Subcutaneous abdominal adipose tissue (tissue), 5 donors: ENCODE measurements at regions not wholly inside any gene's neighbourhood (a gene's known extent, or its start where the extent isn't known, plus 50 kb on each side); places are given as distances from the start of the nearest gene placed in this dataset.

Experiments
- H3K27ac ChIP-seq: one replicate; pipeline ENCODE4 v1.7.0; 2013; ENCODE audit warnings: low read depth, mild to moderate bottlenecking, inconsistent platforms, low read length, moderate library complexity
- H3K27me3 ChIP-seq, 5 donors: one replicate each; pipeline ENCODE4 v1.7.0; 2013; ENCODE audit warnings: low read length in 5 of 5, inconsistent platforms in 1 of 5; ENCODE audit not compliant: control insufficient read depth in 5 of 5, insufficient read depth in 4 of 5
- H3K36me3 ChIP-seq, 5 donors: one replicate each; pipeline ENCODE4 v1.7.0; 2013; ENCODE audit warnings: low read length in 5 of 5; ENCODE audit not compliant: control insufficient read depth in 5 of 5, insufficient read depth in 5 of 5
- H3K4me1 ChIP-seq, 5 donors: one replicate each; pipeline ENCODE4 v1.7.0; 2013; ENCODE audit warnings: low read length in 5 of 5, mild to moderate bottlenecking in 3 of 5, moderate library complexity in 1 of 5; ENCODE audit not compliant: control insufficient read depth in 5 of 5, insufficient read depth in 5 of 5
- H3K4me3 ChIP-seq, 5 donors: one replicate each; pipeline ENCODE4 v1.7.0; 2013; ENCODE audit warnings: low read length in 5 of 5, low read depth in 1 of 5
- H3K9ac ChIP-seq, 5 donors: one replicate each; pipeline ENCODE4 v1.7.0; 2013; ENCODE audit warnings: low read length in 5 of 5, mild to moderate bottlenecking in 4 of 5, moderate library complexity in 3 of 5
- H3K9me3 ChIP-seq, 5 donors: one replicate each; pipeline ENCODE4 v1.7.0; 2013; ENCODE audit warnings: low read length in 5 of 5; ENCODE audit not compliant: control insufficient read depth in 5 of 5
- donor health status: healthy.
- donor health status: healthy.
- donor health status: healthy.
- donor health status: healthy.
- donor health status: healthy.

- Histone ChIP-seq H3K36me3 (no peaks in the 10 kb centered on the region), H3K27ac (no peak overlapping the region), H3K9ac (no peak overlapping the region), H3K4me1 (no peaks in the 10 kb centered on the region), H3K9me3 (no peaks in the 10 kb centered on the region), H3K27me3 (no peaks in the 10 kb centered on the region), H3K4me3 (no peak overlapping the region)
Observed at GRCh38 chr7:115721293-115722217, 309.0 kb downstream of the TFEC start.

GRCh38 chr7:115719963-115720362 lies 310.6 kb downstream of the TFEC start:
- no peaks in the 10 kb centered on the region for H3K27me3 ChIP-seq
- no peak overlapping the region for H3K27ac ChIP-seq
- no peaks in the 10 kb centered on the region for H3K9me3 ChIP-seq
- H3K4me3 ChIP-seq: no peak overlapping the region
- H3K4me1 ChIP-seq: no peaks in the 10 kb centered on the region
- H3K36me3 ChIP-seq: no peaks in the 10 kb centered on the region
- H3K9ac ChIP-seq: no peak overlapping the region

- Histone ChIP-seq H3K27ac (no peak overlapping the region), H3K4me3 (no peak overlapping the region), H3K9ac (no peak overlapping the region), H3K27me3 (no peaks in the 10 kb centered on the region), H3K36me3 (no peaks in the 10 kb centered on the region), H3K9me3 (no peaks in the 10 kb centered on the region), H3K4me1 (no peaks in the 10 kb centered on the region)
Observed at GRCh38 chr7:115709664-115710063, 320.9 kb downstream of the TFEC start.

GRCh38 chr7:115708013-115708341 lies 322.6 kb downstream of the TFEC start:
- H3K9ac ChIP-seq: no peak overlapping the region
- H3K4me3 ChIP-seq: no peak overlapping the region
- no peaks in the 10 kb centered on the region for H3K4me1 ChIP-seq
- H3K36me3 ChIP-seq: no peaks in the 10 kb centered on the region
- H3K27ac ChIP-seq: no peak overlapping the region
- no peaks in the 10 kb centered on the region for H3K9me3 ChIP-seq
- no peaks in the 10 kb centered on the region for H3K27me3 ChIP-seq

- Histone ChIP-seq H3K27ac (no peak overlapping the region), H3K4me3 (no peak overlapping the region)
Observed at GRCh38 chr7:115707258-115708012, 323.1 kb downstream of the TFEC start.

GRCh38 chr7:115704884-115705283 lies 325.7 kb downstream of the TFEC start:
- H3K4me1 ChIP-seq: no peaks in the 10 kb centered on the region
- H3K36me3 ChIP-seq: no peaks in the 10 kb centered on the region
- H3K27ac ChIP-seq: no peak overlapping the region
- no peak overlapping the region for H3K9ac ChIP-seq
- H3K9me3 ChIP-seq: no peaks in the 10 kb centered on the region
- H3K27me3 ChIP-seq: no peaks in the 10 kb centered on the region
- no peak overlapping the region for H3K4me3 ChIP-seq

More at GRCh38 chr7:115707258-115708012, 323.1 kb downstream of the TFEC start:
- Histone ChIP-seq H3K9ac (no peak overlapping the region), H3K27me3 (no peaks in the 10 kb centered on the region), H3K36me3 (no peaks in the 10 kb centered on the region), H3K4me1 (no peaks in the 10 kb centered on the region), H3K9me3 (no peaks in the 10 kb centered on the region)

- H3K27ac ChIP-seq: no peak overlapping the region
- H3K36me3 ChIP-seq: no peaks in the 10 kb centered on the region
- no peak overlapping the region for H3K9ac ChIP-seq
- no peak overlapping the region for H3K4me3 ChIP-seq
- H3K27me3 ChIP-seq: no peaks in the 10 kb centered on the region
- no peaks in the 10 kb centered on the region for H3K4me1 ChIP-seq
- no peaks in the 10 kb centered on the region for H3K9me3 ChIP-seq
Observed at GRCh38 chr7:115701141-115701540, 329.4 kb downstream of the TFEC start.

GRCh38 chr7:115694424-115694823 lies 336.1 kb downstream of the TFEC start:
- Histone ChIP-seq H3K36me3 (no peaks in the 10 kb centered on the region), H3K9ac (no peak overlapping the region), H3K4me1 (no peaks in the 10 kb centered on the region), H3K9me3 (no peaks in the 10 kb centered on the region), H3K27ac (no peak overlapping the region), H3K27me3 (no peaks in the 10 kb centered on the region), H3K4me3 (no peak overlapping the region)

- Histone ChIP-seq H3K9ac (no peak overlapping the region), H3K27me3 (no peaks in the 10 kb centered on the region), H3K27ac (no peak overlapping the region), H3K36me3 (no peaks in the 10 kb centered on the region), H3K4me3 (no peak overlapping the region), H3K9me3 (no peaks in the 10 kb centered on the region), H3K4me1 (no peaks in the 10 kb centered on the region)
Observed at GRCh38 chr7:115693779-115694178, 336.8 kb downstream of the TFEC start.

GRCh38 chr7:115689941-115690340 lies 340.6 kb downstream of the TFEC start:
- no peaks in the 10 kb centered on the region for H3K9me3 ChIP-seq
- no peak overlapping the region for H3K27ac ChIP-seq
- no peaks in the 10 kb centered on the region for H3K27me3 ChIP-seq
- H3K4me1 ChIP-seq: no peaks in the 10 kb centered on the region
- no peaks in the 10 kb centered on the region for H3K36me3 ChIP-seq
- no peak overlapping the region for H3K9ac ChIP-seq
- H3K4me3 ChIP-seq: no peak overlapping the region
